SK-N-SH (cell line): ENCODE measurements at regions not wholly inside any gene's neighbourhood (a gene's known extent, or its start where the extent isn't known, plus 50 kb on each side); places are given as distances from the start of the nearest gene placed in this dataset.

Experiments used
- CTCF ChIP-seq: fragments of 200-600 bp; sonication (generic); IDR thresholded peaks from 2 replicates; pipeline ENCODE4 v1.6.1; 2017; ENCODE audit warnings: antibody characterized with exemption, mild to moderate bottlenecking, moderate library complexity
- EP300 ChIP-seq, 2 experiments: IDR thresholded peaks; 2 replicates each; pipeline versions ENCODE4 v1.4.0 to v1.6.1; 2012; ENCODE audit warnings: borderline replicate concordance in 1 of 2, low read depth in 1 of 2, low read length in 1 of 2
- EZH2phosphoT487 ChIP-seq: fragments of 200-600 bp; sonication (generic); IDR thresholded peaks from 2 replicates; pipeline ENCODE4 v1.6.1; 2017; ENCODE audit warnings: low read depth, mixed run types, mild to moderate bottlenecking, antibody characterized with exemption, moderate library complexity, borderline replicate concordance
- JUND ChIP-seq: IDR thresholded peaks from 2 replicates; pipeline ENCODE4 v1.4.0; 2012
- MAX ChIP-seq: IDR thresholded peaks from 2 replicates; pipeline ENCODE4 v1.4.0; 2012; ENCODE audit warnings: low read depth
- MXI1 ChIP-seq: IDR thresholded peaks from 2 replicates; pipeline ENCODE4 v1.6.1; 2012; ENCODE audit warnings: mild to moderate bottlenecking, low read depth, low read length, improper control_type of control experiment
- POLR2AphosphoS5 ChIP-seq: IDR thresholded peaks from 2 replicates; pipeline ENCODE4 v1.6.1; 2012; ENCODE audit warnings: low read depth, low read length
- RAD21 ChIP-seq: IDR thresholded peaks from 2 replicates; pipeline ENCODE4 v1.6.1; 2012; ENCODE audit warnings: mild to moderate bottlenecking, low read length
- RFX5 ChIP-seq: IDR thresholded peaks from 2 replicates; pipeline ENCODE4 v1.6.1; 2012; ENCODE audit warnings: mild to moderate bottlenecking, improper control_type of control experiment, low read length
- YY1 ChIP-seq: IDR thresholded peaks from 2 replicates; pipeline ENCODE4 v1.4.0; 2012; ENCODE audit warnings: low read depth, mild to moderate bottlenecking
- ZBTB33 ChIP-seq: IDR thresholded peaks from 2 replicates; pipeline ENCODE4 v1.4.0; 2012; ENCODE audit warnings: low read depth, borderline replicate concordance

GRCh38 chr4:186858355-186858754 is 134.7 kb upstream of the FAT1 start:
- TF ChIP-seq CTCF, result no peak
- no peak for TF ChIP-seq POLR2AphosphoS5
- no peak for TF ChIP-seq JUND
- TF ChIP-seq MXI1, result no peak
- no peak for TF ChIP-seq MAX
- no peak for TF ChIP-seq EP300 (IDR thresholded peaks at IDR 0.05; ENCODE audit: borderline replicate concordance in 1 of 2, low read depth in 1 of 2, low read length in 1 of 2)
- TF ChIP-seq EZH2phosphoT487, result no peak
- TF ChIP-seq RFX5, result no peak
- TF ChIP-seq YY1, result no peak
- TF ChIP-seq RAD21, result no peak
- TF ChIP-seq ZBTB33, result no peak
